ENCODE measurements at regions not wholly inside any gene's neighbourhood (a gene's known extent, or its start where the extent isn't known, plus 50 kb on each side); places are given as distances from the start of the nearest gene placed in this dataset.
"Not testable (repeated sequence)": the region's sequence is repeated elsewhere in the genome, so short reads cannot be mapped to it uniquely, and the experiment has no call there.

GRCh38 chr10:124217031-124217430 is 123.6 kb upstream of the CHST15 start:
- DNase-seq = no peak

DNA sequence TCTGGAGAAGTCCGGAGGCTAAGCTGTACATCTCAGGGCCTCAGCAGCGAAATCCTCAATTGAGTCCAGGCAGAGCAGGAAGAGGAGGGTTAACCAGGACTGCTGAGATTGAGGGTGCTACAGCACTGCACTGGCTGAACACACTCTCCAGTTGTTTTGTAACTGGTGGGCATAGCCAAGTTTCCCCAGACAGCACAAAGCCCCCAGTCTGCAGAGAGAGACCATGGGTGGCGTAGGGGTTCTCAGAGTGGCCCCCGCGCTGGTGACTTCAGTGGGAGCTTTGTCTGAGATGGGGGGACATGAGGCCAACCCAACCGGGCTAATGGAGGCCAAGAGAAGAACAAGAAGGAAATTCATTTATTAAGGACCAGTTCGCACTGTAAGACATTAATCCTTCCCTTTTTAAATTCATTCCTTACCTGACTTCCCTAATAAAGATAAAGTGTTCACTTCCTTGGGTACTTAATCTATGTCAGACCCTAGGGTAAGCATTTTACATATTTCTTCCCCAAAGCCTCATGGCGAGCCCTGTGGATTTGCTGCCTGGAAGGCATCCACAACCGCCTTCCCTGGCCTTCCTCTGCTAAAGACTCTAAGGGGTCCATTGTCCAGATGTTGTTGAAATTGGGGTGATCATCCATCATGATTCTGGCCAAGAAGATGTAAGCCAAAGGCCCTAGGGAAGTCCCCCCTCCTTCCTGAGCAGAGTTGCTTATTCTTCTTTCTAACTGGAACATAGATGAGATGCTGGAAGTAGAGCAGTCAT is 121.4 kb upstream of the CHST15 start:
- DNase-seq = no peak

DNA sequence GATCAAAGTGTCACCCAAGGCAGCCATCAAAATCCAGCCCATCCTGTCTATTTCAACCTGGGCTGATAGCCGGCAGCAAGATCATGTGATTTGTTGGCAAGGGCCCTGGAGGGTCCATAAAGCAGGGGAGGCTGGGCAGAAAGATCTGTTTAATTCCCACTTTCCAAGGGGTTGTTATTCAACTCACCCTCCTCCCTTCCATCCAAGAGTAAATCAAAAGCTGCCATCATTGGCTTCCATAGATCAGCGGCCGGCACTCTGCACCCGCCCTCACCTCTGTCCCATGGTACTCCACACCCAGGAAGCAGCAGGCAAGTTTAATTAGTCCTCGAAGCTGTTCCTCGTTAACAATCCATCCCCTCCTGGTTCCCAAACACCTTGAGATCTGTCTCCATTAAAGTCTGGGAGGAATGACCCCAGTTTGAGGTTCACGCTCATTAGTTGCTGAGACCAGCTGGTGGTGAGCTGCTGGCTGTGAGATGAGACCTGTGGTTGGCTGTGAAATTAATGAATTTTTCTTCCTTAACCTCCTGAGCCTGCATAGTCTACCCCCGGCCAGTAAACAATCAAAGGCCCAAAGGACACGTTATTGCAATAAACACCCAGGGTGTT is 120.6 kb upstream of the CHST15 start:
- DNase-seq = no peak

DNA sequence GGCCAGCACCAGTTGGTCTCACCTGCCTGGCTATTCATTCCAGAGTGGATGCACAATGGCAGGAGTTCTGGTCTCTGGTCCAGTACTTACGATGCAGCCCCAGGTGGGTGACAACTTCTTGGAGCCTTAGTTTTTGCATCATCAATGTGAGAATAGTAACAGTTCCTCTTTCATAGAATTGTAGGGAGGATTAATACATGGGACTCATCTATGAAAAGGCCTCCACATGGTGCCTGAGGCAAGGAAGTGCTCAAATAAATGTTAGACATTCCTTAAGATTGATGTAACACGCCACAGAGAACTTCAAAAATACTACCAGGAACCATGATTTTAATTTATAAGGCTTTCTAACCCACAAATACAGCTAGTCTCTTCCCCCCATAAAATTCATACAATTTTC is 120.1 kb upstream of the CHST15 start:
- no peak for DNase-seq

GRCh38 chr10:124212702-124213101 is 119.3 kb upstream of the CHST15 start:
- no peak for DNase-seq

GRCh38 chr10:124211921-124212320 is 118.5 kb upstream of the CHST15 start:
- DNase-seq = no peak

DNA sequence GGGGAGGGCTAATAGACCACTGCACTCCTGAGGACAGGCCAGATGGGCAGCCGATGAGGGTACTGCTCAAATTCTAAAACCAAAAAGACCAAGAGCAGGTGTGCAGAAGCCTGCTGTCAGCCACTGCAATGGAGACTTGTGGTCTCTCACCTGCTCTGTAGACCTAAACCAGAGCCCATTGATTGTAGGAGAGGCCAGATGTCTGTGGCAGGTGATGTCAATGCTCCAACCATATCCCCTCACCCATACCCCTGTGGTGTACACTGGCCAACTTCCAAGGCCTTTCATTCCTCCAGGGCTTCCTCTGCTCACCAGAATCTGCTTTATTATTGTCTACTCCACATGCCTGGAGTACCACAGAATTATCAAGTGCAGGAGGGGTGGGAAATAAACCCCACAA is 116.9 kb upstream of the CHST15 start:
- DNase-seq = no peak

DNA sequence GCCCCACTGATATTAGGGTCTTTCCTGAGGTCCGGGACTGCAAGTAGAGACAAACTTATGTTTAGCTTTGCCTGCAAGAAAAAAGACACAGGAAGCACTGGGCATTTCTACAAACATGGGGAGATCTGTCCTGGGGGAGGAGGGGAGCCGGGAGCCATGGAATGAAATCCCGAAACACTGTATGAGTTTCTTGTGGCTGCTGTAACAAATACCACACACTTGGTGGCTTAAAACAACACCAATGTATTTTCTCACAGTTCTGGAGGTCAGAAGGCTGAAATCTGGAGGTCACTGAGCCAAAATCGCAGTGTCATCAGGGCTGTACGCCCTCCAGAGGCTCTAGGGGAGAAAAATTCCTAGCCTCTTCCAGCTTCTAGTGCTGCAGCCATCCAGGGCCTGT is 114.0 kb upstream of the CHST15 start:
- DNase-seq = no peak

- no peak for DNase-seq
These were observed 113.2 kb upstream of the CHST15 start for GRCh38 chr10:124206616-124207015.

DNA sequence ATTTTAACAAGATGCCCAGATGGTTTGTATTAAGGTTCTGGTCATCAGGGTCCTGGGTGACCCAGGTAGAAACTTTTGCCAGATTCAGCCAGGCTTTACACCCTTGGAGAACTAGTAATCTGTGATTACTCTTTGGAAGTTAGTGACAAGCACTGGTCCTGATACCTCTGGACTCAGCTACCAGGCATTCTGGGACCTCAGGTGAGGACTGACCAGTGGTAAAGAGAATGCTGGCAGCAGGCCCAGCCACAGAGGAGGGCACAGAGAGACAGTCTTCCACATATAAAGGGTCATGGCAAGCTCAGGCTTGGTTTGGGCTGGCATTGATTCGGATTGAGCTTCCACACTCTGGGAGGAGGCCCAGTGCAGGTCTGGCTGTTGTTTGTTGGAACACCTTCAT is 112.0 kb upstream of the CHST15 start:
- DNase-seq = no peak

DNA sequence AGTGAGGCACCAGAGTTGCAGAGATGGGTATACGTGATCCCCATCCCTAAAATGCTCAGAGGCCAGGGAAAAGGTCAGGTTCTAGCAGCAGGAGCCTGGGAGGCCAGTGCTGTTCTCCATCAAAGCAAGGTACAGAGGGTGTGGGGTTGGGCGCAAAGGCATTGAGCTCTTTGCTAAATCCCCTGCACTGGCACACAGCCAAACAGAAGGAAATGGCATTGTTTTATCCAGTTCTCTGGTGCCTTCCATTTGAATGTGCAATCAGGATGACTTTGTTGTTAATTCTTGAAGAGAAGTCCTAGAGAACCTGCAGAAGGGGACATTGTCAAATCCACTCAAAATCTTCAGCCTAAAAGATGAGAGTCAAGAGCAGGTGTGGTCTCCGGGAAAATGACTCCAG is 111.3 kb upstream of the CHST15 start:
- DNase-seq = no peak

GRCh38 chr10:124200011-124200410 is 106.6 kb upstream of the CHST15 start:
- DNase-seq = no peak

GRCh38 chr10:124198871-124199270 is 105.5 kb upstream of the CHST15 start:
- DNase-seq = no peak

GRCh38 chr10:124198125-124198501 is 104.7 kb upstream of the CHST15 start:
- DNase-seq = no peak

GRCh38 chr10:124197371-124198124 is 104.2 kb upstream of the CHST15 start:
- no peak for DNase-seq

GRCh38 chr10:124196659-124197058 is 103.3 kb upstream of the CHST15 start:
- DNase-seq = no peak

GRCh38 chr10:124194199-124194824 is 100.9 kb upstream of the CHST15 start:
- no peak for DNase-seq

DNA sequence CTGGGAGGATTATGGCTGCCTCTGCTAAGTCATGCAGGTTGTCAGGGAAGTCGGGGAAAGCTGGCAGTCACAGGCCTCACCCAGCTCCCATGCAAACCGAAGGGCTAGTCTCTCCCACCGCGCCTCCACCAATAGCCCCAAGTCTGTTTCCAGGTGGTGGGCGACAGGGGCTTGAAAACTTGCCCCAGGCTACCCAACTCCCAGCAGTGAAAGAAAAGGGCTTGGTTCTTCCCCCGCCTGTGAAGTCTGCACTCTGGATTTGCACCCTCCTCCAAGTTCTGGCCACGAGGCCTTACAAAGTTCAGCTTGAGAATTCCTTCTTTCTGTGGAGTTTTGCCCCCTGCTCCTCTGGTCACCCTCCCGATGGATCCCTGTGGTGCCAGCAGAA is 99.9 kb upstream of the CHST15 start:
- no peak for DNase-seq

GRCh38 chr10:124192664-124193308 is 99.4 kb upstream of the CHST15 start:
- not testable (repeated sequence) for DNase-seq

GRCh38 chr10:124190476-124190875 is 97.1 kb upstream of the CHST15 start:
- not testable (repeated sequence) for DNase-seq

DNA sequence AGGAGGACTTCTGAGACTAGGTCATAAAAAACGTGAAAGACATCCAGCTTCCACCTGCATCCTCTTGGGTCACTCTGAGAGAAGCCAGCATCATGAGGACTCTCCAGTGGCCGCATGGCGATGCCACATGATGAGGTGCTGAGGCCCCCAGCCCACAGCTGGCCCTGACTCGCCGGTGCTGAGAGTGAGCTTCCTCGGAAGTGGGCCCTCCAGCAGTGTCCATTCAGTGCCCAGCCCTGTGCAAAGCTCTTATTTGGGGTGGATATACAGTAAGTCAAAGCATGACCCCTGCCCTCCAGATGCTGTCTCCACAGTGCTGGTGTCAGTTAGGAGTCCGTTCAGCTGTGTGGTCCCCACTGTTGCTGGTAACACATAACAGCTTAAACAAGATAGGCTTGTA is 93.6 kb upstream of the CHST15 start:
- no peak for DNase-seq

DNA sequence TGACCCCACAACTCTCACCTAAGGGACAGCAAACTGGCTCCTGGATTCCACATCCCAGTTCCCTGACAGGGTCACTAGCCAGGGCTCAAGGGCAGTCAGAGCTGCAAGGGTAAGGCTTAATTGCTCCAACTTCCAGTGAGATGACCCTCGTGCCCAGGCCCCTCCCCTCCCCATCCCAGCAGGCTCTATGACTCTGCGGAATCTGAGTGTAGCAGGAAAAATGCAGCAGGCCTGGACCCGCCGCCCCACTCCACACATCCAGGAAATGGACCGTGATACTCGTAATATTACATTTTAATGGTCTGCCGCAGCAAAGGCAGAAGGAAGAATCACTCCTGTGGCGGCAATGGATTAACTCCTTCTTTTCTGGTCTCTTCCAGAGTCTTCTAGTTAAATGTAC is 91.7 kb upstream of the CHST15 start:
- DNase-seq = no peak

Measured in right lung (tissue), 2 donors.